A549 (cell line): ENCODE measurements at regions not wholly inside any gene's neighbourhood (a gene's known extent, or its start where the extent isn't known, plus 50 kb on each side); places are given as distances from the start of the nearest gene placed in this dataset.

Experiments used
- ATAC-seq, 2 experiments: fragments of 200-7000 bp in 1 of 2; fragments of >200 bp in 1 of 2; cut with Nextera tagmentation in 1 of 2; cut with Tn5 transposase in 1 of 2; 3 replicates each; pipeline versions ENCODE4 v1.8.0 to v1.9.1; 2018 to 2020; ENCODE audit warnings: mild to moderate bottlenecking in 1 of 2, moderate library complexity in 1 of 2
- CTCF ChIA-PET: fragments of 300-600 bp; sonication (Branson Sonifier 250); formaldehyde crosslinking; extraction: SDS; loops from one replicate; lab custom pipeline; 2021; ENCODE audit warnings: antibody characterized with exemption, inconsistent platforms; lab: Yijun Ruan, JAX
- POLR2A ChIA-PET: fragments of 350-600 bp; formaldehyde crosslinking; extraction: SDS; loops from one replicate; lab custom pipeline; 2021; ENCODE audit warnings: antibody characterized with exemption, inconsistent platforms; lab: Yijun Ruan, JAX
- DNase-seq, 2 experiments: peaks; one replicate each; pipeline versions ENCODE4 v3.0.0 to v3.0.0-alpha.2; 2011 to 2016; ENCODE audit warnings: low read depth in 1 of 2, low spot score in 1 of 2
- FAIRE-seq: peaks from 2 replicates; lab custom pipeline; 2011; peaks lifted over from hg19 to GRCh38; lab: Jason Lieb, UNC
- H3K27ac ChIP-seq, 2 experiments: fragments of >200 bp; sonication (Bioruptor Twin); formaldehyde crosslinking; 3 replicates each; pipeline ENCODE4 v1.5.1; 2016 to 2017
- H3K4me1 ChIP-seq: fragments of >200 bp; sonication (Bioruptor Twin); formaldehyde crosslinking; 3 replicates; pipeline ENCODE4 v1.6.1; 2016
- H3K4me2 ChIP-seq: fragments of >200 bp; sonication (Bioruptor Twin); formaldehyde crosslinking; 3 replicates; pipeline ENCODE4 v1.6.1; 2016
- H3K4me3 ChIP-seq: fragments of >200 bp; sonication (Bioruptor Twin); formaldehyde crosslinking; 3 replicates; pipeline ENCODE4 v1.5.1; 2016
- H3K9me3 ChIP-seq: fragments of >200 bp; sonication (Bioruptor Twin); formaldehyde crosslinking; 3 replicates; pipeline ENCODE4 v1.6.1; 2016
- BCL3 ChIP-seq: fragments of >200 bp; sonication (Bioruptor Twin); formaldehyde crosslinking; IDR thresholded peaks from 3 replicates; pipeline ENCODE4 v1.6.1; 2016
- CEBPB ChIP-seq, 2 experiments: fragments of >200 bp in 1 of 2; sonication (Bioruptor Twin) in 1 of 2; formaldehyde crosslinking in 1 of 2; IDR thresholded peaks; 2 replicates each; pipeline ENCODE4 v1.6.1; 2012 to 2016
- CHD4 ChIP-seq: fragments of 200-600 bp; sonication (generic); IDR thresholded peaks from 2 replicates; pipeline ENCODE4 v1.6.1; 2016; ENCODE audit warnings: antibody characterized with exemption, mild to moderate bottlenecking, borderline replicate concordance
- EHF ChIP-seq: fragments of 250-450 bp; sonication (Bioruptor Pico); IDR thresholded peaks from 2 replicates; pipeline ENCODE4 v1.5.0; 2020; ENCODE audit warnings: mild to moderate bottlenecking
- FOSL2 ChIP-seq, 2 experiments: fragments of 450-650 bp in 1 of 2; fragments of >200 bp in 1 of 2; sonication (Bioruptor Twin) in 1 of 2; formaldehyde crosslinking; IDR thresholded peaks; 2 replicates each; pipeline versions ENCODE4 v1.5.0 to v1.6.1; 2016 to 2020; ENCODE audit warnings: mild to moderate bottlenecking in 1 of 2, moderate library complexity in 1 of 2
- GATA3 ChIP-seq: IDR thresholded peaks from 2 replicates; pipeline ENCODE4 v1.6.1; 2012; ENCODE audit warnings: borderline replicate concordance
- HDAC2 ChIP-seq: fragments of 200-600 bp; sonication (generic); IDR thresholded peaks from 2 replicates; pipeline ENCODE4 v1.6.1; 2016
- HEYL ChIP-seq: fragments of 250-450 bp; sonication (Bioruptor Pico); IDR thresholded peaks from 2 replicates; pipeline ENCODE4 v1.8.0; 2021; ENCODE audit warnings: mild to moderate bottlenecking, moderate library complexity
- HOXB13 ChIP-seq: fragments of 250-450 bp; sonication (Bioruptor Pico); IDR thresholded peaks from 2 replicates; pipeline ENCODE4 v1.5.0; 2020; ENCODE audit warnings: low read depth, mild to moderate bottlenecking, moderate library complexity
- KDM1A ChIP-seq: fragments of 200-600 bp; sonication (generic); IDR thresholded peaks from 2 replicates; pipeline ENCODE4 v1.6.1; 2016; ENCODE audit warnings: low read depth, mild to moderate bottlenecking
- PBX3 ChIP-seq: IDR thresholded peaks from 2 replicates; pipeline ENCODE4 v1.6.1; 2012
- RARB ChIP-seq: fragments of 250-450 bp; sonication (Bioruptor Pico); IDR thresholded peaks from 2 replicates; pipeline ENCODE4 v1.8.0; 2021; ENCODE audit warnings: mild to moderate bottlenecking, moderate library complexity
- SREBF2 ChIP-seq: fragments of 450-650 bp; IDR thresholded peaks from 2 replicates; pipeline ENCODE4 v1.6.1; 2014; ENCODE audit warnings: mild to moderate bottlenecking, moderate library complexity
- TFCP2L1 ChIP-seq: fragments of 250-450 bp; sonication (Bioruptor Pico); IDR thresholded peaks from 2 replicates; pipeline ENCODE4 v1.5.0; 2021; ENCODE audit warnings: mild to moderate bottlenecking
- WGBS: methylation state at CpG from one replicate; pipeline ENCODE4 v1.1.6; 2017; ENCODE audit errors: missing lambda C conversion rate; 5-methylcytosine and 5-hydroxymethylcytosine counted together
- TF ChIP-seq, protein P1 (sequence below): fragments of >200 bp; sonication (Bioruptor Twin); formaldehyde crosslinking; IDR thresholded peaks from 3 replicates; pipeline ENCODE4 v1.5.1; 2016

- TF ChIP-seq HEYL (CRISPR knock-in tag) (peak; percentile 74; the same call in 1 of the 2 replicates), PBX3 (0 out of 2 replicates have a peak, but pooled peaks have one; percentile 25), TFCP2L1 (CRISPR knock-in tag) (0 out of 2 replicates have a peak, but pooled peaks have one; percentile 5), BCL3 (peak; percentile 80; the same call in 1 of the 3 replicates), EHF (CRISPR knock-in tag) (no peak; the same call in none of the 2 replicates), CEBPB (IDR thresholded peaks at IDR 0.05) (peak in 1 of 2 experiments; percentile 89; a peak in 2 of 4 replicates)
- TF ChIP-seq, all 56 proteins: peak for 24
Observed at GRCh38 chr1:234960722-234961455, 167.7 kb downstream of the TOMM20 start (continued).

DNA sequence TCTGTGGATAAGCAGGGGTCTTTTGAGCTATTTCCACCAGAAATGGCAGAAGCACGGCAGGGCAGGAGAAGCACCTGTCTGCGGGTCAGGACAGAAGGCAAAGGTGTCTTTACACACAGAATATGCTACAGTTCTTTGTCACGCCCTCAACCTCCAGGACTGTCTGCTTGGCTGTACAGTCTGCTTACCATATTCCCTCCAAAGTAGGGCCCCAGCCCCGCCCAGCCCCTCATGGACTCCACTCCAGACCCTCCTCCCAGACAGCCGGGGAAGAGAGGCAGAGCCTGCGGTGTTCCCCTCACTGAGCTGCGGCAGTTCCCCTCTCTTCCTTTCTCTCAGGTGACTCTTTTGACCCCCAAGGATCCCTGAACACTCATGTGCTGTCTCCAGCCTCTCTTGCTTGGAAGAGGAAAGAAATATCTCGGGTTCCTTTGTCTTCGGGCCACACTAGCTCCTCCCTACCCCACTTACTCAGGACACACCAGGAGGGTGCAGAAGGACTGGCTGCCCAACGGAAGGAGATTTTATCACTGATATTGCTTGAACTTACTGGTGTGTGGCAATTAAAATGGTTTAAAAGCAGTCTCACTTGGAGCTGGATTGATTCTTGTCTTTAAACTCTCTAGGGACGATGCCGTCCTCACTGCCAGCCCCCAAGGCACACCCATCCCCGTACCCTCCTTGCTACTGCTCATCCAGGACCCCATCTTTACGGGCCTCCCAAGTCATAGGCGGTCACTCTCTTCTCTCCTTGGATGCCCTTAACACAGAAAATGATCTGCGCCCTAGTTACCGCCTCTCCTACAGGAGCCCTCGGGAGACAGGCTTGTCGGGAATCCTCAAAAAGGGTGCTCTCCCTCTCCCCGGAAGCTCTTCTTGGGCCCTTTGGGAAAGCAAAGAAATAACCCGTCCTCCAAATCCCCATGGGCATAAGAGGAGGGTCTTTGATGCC is 169.7 kb downstream of the TOMM20 start:
- WGBS: 82% methylated on average over 20 of the region's 21 CpGs
- peak overlapping the region; percentile 70; the same call in 1 of the 3 replicates for H3K4me2 ChIP-seq
- peaks cover 94% of the 10 kb centered on the region for H3K4me1 ChIP-seq
- DNase-seq (no peak), ATAC-seq (no peak)
- CTCF ChIA-PET: interaction anchor here (0.7 to 5.2 kb wide), 7 partner anchors 19 to 459 kb away, joined by 3 to 28 read pairs (median 7); no protein-coding TSS in a partner anchor
- 0 out of 2 replicates have a peak, but pooled peaks have one; percentile 11 for TF ChIP-seq EHF (CRISPR knock-in tag)
- TF ChIP-seq, protein P1, sequence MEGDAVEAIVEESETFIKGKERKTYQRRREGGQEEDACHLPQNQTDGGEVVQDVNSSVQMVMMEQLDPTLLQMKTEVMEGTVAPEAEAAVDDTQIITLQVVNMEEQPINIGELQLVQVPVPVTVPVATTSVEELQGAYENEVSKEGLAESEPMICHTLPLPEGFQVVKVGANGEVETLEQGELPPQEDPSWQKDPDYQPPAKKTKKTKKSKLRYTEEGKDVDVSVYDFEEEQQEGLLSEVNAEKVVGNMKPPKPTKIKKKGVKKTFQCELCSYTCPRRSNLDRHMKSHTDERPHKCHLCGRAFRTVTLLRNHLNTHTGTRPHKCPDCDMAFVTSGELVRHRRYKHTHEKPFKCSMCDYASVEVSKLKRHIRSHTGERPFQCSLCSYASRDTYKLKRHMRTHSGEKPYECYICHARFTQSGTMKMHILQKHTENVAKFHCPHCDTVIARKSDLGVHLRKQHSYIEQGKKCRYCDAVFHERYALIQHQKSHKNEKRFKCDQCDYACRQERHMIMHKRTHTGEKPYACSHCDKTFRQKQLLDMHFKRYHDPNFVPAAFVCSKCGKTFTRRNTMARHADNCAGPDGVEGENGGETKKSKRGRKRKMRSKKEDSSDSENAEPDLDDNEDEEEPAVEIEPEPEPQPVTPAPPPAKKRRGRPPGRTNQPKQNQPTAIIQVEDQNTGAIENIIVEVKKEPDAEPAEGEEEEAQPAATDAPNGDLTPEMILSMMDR: no peak
- peak; percentile 4; the same call in 1 of the 2 replicates for TF ChIP-seq KDM1A
- no peak for TF ChIP-seq FOSL2 (IDR thresholded peaks at IDR 0.05)
- TF ChIP-seq FOSL2 (CRISPR knock-in tag; IDR thresholded peaks at IDR 0.05): no peak
- TF ChIP-seq, all 56 proteins: peak for 2
- Histone ChIP-seq H3K27ac (peak overlapping the region; percentile 93 to 96), H3K4me3 (no peak overlapping the region), H3K9me3 (no peaks in the 10 kb centered on the region)
- POLR2A ChIA-PET: interaction anchor here (0.6 to 4.4 kb wide), 3 partner anchors 187 to 347 kb away, joined by 3 to 56 read pairs (median 20); partner anchors contain the start of gene IRF2BP2
- FAIRE-seq: no peak

GRCh38 chr1:234958066-234958705 is 170.5 kb downstream of the TOMM20 start:
- POLR2A ChIA-PET: interaction anchor here (0.6 to 4.4 kb wide), 6 partner anchors 17 to 351 kb away, joined by 3 to 56 read pairs (median 8); partner anchors contain the start of gene IRF2BP2
- peak overlapping the region; percentile 93 to 96 for H3K27ac ChIP-seq
- WGBS: 53% methylated on average over 13 of the region's 13 CpGs
- H3K9me3 ChIP-seq: no peaks in the 10 kb centered on the region
- DNase-seq (peak in 1 of 2 experiments; percentile 77), FAIRE-seq (no peak)
- H3K4me1 ChIP-seq: peaks cover 86% of the 10 kb centered on the region
- TF ChIP-seq SREBF2 (no peak), KDM1A (peak; percentile 96; the same call in 1 of the 2 replicates), HOXB13 (peak; percentile 5), HDAC2 (0 out of 2 replicates have a peak, but pooled peaks have one; percentile 66), CHD4 (peak; percentile 26; the same call in 1 of the 2 replicates), EHF (CRISPR knock-in tag) (peak; percentile 3; the same call in 1 of the 2 replicates), GATA3 (no peak), RARB (CRISPR knock-in tag) (0 out of 2 replicates have a peak, but pooled peaks have one; percentile 2)
- TF ChIP-seq, all 56 proteins: peak for 6
- ATAC-seq: peak; percentile 20 to 27; a peak in 4 of 6 replicates
- peak overlapping the region; percentile 70 for H3K4me2 ChIP-seq
- CTCF ChIA-PET: interaction anchor here (0.7 to 5.2 kb wide), 12 partner anchors 11 to 459 kb away, joined by 3 to 28 read pairs (median 4); no protein-coding TSS in a partner anchor
- no peak overlapping the region for H3K4me3 ChIP-seq
